GM18517 (cell line): ENCODE measurements at regions not wholly inside any gene's neighbourhood (a gene's known extent, or its start where the extent isn't known, plus 50 kb on each side); places are given as distances from the start of the nearest gene placed in this dataset.

Experiments used
- ATAC-seq: cut with Tn5 transposase; IDR thresholded peaks from one replicate; pipeline ENCODE4 v1.9.1; 2021; ENCODE audit warnings: mild to moderate bottlenecking, moderate library complexity; ENCODE audit not compliant: unreplicated experiment

GRCh38 chr12:63266988-63267387, 116.0 kb upstream of the AVPR1A start:
- ATAC-seq, result no peak

DNA sequence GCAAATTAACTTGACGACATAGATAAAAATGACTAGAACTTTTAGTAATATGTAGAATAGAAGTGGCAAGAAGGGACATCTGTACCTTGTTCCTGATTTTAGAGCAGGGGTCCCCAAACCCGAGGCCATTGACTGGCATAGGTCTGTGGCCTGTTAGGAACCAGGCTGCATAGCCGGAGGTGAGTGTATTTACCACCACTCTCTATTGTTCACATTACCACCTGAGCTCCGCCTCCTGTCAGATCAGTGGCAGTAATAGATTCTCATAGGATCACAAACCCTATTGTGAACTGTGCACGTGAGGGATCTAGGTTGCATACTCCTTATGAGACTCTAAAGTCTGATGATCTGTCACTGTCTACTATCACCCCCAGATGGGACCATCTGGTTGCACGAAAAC, 113.6 kb upstream of the AVPR1A start:
- no peak for ATAC-seq

DNA sequence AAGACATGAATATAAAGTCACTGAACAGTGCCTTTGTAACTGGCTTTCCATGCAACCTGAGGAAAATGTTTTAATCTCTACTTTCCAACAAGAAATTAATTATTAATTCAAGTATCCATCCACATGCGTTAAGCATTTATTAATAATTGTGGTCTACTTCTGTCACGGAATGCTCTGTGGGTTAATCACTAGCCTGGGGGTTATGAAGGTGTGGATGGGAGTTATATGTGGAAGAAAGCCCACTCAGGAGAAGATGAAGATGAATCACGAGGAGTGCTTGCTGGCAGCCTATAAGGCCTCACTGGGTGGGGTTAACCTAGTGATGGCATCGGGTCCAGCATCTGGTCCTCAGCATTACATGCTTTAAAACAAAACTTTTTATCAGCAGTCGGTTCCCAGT, 99.5 kb upstream of the AVPR1A start:
- no peak for ATAC-seq

GRCh38 chr12:63238892-63239291, 87.9 kb upstream of the AVPR1A start:
- no peak for ATAC-seq

DNA sequence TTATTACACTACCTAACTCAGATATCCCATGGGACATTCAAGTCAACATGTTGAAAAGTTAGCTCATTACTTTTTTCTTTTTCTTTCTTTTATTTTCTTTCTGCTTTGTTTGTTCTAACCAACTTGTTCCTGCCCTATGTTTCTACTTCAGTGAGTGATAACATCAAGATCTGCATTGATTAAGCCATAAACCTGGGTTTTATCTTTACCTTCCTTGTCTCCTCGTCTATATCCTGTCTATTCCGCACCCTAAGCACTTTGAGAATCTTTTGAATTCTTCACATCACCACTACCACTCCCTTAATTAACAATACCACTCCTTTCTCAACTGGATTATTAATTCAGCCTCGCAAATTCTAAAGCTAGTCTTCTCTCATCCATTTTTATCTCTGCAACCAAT, 81.9 kb upstream of the AVPR1A start:
- no peak for ATAC-seq

GRCh38 chr12:63228853-63229252, 77.9 kb upstream of the AVPR1A start:
- no peak for ATAC-seq

- ATAC-seq, result no peak
Measured at GRCh38 chr12:63226792-63227463, 75.9 kb upstream of the AVPR1A start.

- ATAC-seq, result no peak
Measured at GRCh38 chr12:63224396-63224795, 73.4 kb upstream of the AVPR1A start.

DNA sequence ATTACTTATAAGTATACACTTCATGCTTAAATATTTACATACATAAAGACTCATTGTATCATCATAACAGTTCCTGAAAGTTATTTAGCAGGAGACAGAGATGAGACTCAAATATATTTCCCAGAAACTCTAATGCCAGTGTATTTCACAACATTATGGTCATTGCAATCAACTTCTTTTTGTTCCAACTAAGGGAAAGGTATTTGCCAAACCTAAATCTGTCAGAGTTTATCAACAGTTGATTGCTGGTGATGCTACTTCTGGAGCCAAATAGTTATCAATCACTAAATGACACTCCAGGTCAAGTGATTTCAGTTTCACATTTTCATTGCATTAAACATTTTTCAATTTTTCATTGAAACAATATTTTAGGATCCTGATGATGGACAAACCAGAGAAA, 72.1 kb upstream of the AVPR1A start:
- ATAC-seq, result no peak

GRCh38 chr12:63222582-63222981, 71.6 kb upstream of the AVPR1A start:
- no peak for ATAC-seq

DNA sequence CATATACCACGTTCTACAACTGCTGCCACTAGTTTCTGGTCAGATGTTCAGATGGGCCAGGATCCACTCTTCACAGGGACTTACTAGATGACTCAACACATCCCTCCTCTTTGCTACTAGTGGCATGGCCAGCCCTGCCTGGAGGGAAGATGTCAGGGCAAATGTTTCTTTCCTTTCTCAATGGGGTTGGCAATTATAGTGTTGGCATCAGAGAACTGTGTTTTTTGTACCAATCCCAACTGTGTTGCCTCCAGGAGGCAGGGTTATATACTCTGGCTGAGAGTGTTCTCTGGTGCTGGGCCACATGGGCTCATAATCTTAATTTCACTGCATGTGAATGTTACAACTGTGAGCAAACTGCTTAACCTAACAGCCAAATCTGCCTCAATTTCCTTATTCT, 69.9 kb upstream of the AVPR1A start:
- ATAC-seq, result no peak

DNA sequence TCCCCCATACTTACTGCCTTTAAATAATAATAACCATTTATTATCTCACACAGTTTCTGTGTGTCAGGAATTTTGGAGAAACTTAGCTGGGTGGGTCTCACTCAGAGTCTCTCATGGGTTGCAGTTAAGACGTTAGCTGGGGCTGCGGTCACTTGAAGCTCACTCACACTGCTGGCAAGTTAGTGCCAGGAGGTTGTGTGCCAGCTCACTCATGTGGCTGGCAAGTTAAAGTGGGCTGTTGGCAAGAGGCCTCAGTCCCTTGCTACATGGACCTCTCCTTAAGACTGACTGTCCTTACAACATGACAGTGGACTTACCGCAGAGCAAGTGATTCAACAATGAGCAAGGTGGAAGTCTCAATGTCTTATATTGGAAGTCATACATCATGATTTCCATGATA, 61.3 kb upstream of the AVPR1A start:
- no peak for ATAC-seq

- ATAC-seq, result no peak
Measured at GRCh38 chr12:63208956-63209355, 58.0 kb upstream of the AVPR1A start.

GRCh38 chr12:63206909-63207308, 55.9 kb upstream of the AVPR1A start:
- no peak for ATAC-seq

DNA sequence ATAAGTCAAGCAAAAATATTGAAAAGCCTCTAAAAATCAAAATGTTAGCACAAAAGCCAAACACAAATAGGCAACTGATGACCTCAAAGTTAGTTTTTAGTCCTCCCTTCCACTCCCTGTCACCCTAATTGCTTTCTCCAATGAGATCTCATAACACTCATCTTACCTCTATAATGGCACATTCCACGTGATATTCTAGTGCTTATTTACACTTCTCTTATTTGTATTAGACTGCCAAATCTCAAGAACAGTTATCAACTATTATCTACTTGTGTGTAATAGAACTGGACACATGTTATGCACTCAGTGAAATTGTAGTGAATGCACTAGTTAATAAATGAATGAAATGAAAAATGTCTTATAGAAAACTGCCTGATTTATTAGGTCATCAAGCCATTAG, 55.5 kb upstream of the AVPR1A start:
- no peak for ATAC-seq
